ENCODE measurements at regions not wholly inside any gene's neighbourhood (a gene's known extent, or its start where the extent isn't known, plus 50 kb on each side); places are given as distances from the start of the nearest gene placed in this dataset.
A peak's percentile ranks its signal among the peaks of the same experiment; 100 is the strongest.

GRCh38 chr1:116232989-116233514 is 121.9 kb downstream of the MAB21L3 start:
- DNase-seq (ENCODE audit: low read depth): no peak

GRCh38 chr1:116234429-116234828 is 123.2 kb downstream of the MAB21L3 start:
- no peak for DNase-seq (ENCODE audit: low read depth)

GRCh38 chr1:116239916-116240315 is 128.7 kb downstream of the MAB21L3 start:
- DNase-seq (ENCODE audit: low read depth): no peak

GRCh38 chr1:116242741-116243140 is 130.3 kb upstream of the ATP1A1 start:
- DNase-seq (ENCODE audit: low read depth): no peak

GRCh38 chr1:116243333-116244054 is 129.6 kb upstream of the ATP1A1 start:
- no peak for DNase-seq (ENCODE audit: low read depth)

GRCh38 chr1:116246174-116246573 is 126.9 kb upstream of the ATP1A1 start:
- no peak for DNase-seq (ENCODE audit: low read depth)

- no peak for DNase-seq (ENCODE audit: low read depth)
Observed at GRCh38 chr1:116252271-116252670, 120.8 kb upstream of the ATP1A1 start.

- no peak for DNase-seq (ENCODE audit: low read depth)
Observed at GRCh38 chr1:116252785-116253184, 120.3 kb upstream of the ATP1A1 start.

GRCh38 chr1:116253566-116254382 is 119.3 kb upstream of the ATP1A1 start:
- no peak for DNase-seq (ENCODE audit: low read depth)

GRCh38 chr1:116254776-116255175 is 118.3 kb upstream of the ATP1A1 start:
- DNase-seq (ENCODE audit: low read depth): no peak

GRCh38 chr1:116255486-116256285 is 117.4 kb upstream of the ATP1A1 start:
- DNase-seq (ENCODE audit: low read depth): no peak

GRCh38 chr1:116256286-116256649 is 116.8 kb upstream of the ATP1A1 start:
- no peak for DNase-seq (ENCODE audit: low read depth)

- no peak for DNase-seq (ENCODE audit: low read depth)
Observed at GRCh38 chr1:116256875-116257274, 116.2 kb upstream of the ATP1A1 start.

GRCh38 chr1:116257341-116257767 is 115.7 kb upstream of the ATP1A1 start:
- DNase-seq (ENCODE audit: low read depth): no peak

GRCh38 chr1:116257836-116258235 is 115.2 kb upstream of the ATP1A1 start:
- no peak for DNase-seq (ENCODE audit: low read depth)

GRCh38 chr1:116258668-116259419 is 114.2 kb upstream of the ATP1A1 start:
- no peak for DNase-seq (ENCODE audit: low read depth)

- DNase-seq (ENCODE audit: low read depth): no peak
Observed at GRCh38 chr1:116259663-116260062, 113.4 kb upstream of the ATP1A1 start.

GRCh38 chr1:116260115-116260514 is 112.9 kb upstream of the ATP1A1 start:
- DNase-seq (ENCODE audit: low read depth): no peak

GRCh38 chr1:116260621-116261020 is 112.4 kb upstream of the ATP1A1 start:
- no peak for DNase-seq (ENCODE audit: low read depth)

GRCh38 chr1:116261227-116261626 is 111.8 kb upstream of the ATP1A1 start:
- DNase-seq (ENCODE audit: low read depth): peak; percentile 36

- no peak for DNase-seq (ENCODE audit: low read depth)
Observed at GRCh38 chr1:116262207-116262994, 110.6 kb upstream of the ATP1A1 start.
